Stimulated activated CD8-positive, alpha-beta memory T cell treated with anti-CD3 and anti-CD28 coated beads, Interleukin-2, amount 100 ng/mL, for 1 hour (primary cell): ENCODE measurements at regions not wholly inside any gene's neighbourhood (a gene's known extent, or its start where the extent isn't known, plus 50 kb on each side); places are given as distances from the start of the nearest gene placed in this dataset.
A peak's percentile ranks its signal among the peaks of the same experiment; 100 is the strongest.

Experiments used
- DNase-seq, 2 donors: peaks; one replicate each; pipeline ENCODE4 v3.0.0-alpha.2; 2020; ENCODE audit warnings: low read depth in 2 of 2

GRCh38 chr22:49056301-49056700, 771.4 kb downstream of the BRD1 start:
- no peak for DNase-seq

GRCh38 chr22:49055406-49055805, 772.3 kb downstream of the BRD1 start:
- no peak for DNase-seq

GRCh38 chr22:49053578-49053977, 774.1 kb downstream of the BRD1 start:
- DNase-seq, result no peak

GRCh38 chr22:49052560-49052959, 775.1 kb downstream of the BRD1 start:
- DNase-seq, result no peak

- DNase-seq, result peak in 1 of 2 donors; percentile 20
Observed at GRCh38 chr22:49052023-49052538, 775.6 kb downstream of the BRD1 start.

- DNase-seq, result no peak
Observed at GRCh38 chr22:49051491-49052022, 776.1 kb downstream of the BRD1 start.

- no peak for DNase-seq
Observed at GRCh38 chr22:49049691-49050090, 778.0 kb downstream of the BRD1 start.

- no peak for DNase-seq
Observed at GRCh38 chr22:49048591-49048990, 779.1 kb downstream of the BRD1 start.

GRCh38 chr22:49047447-49047846, 780.2 kb downstream of the BRD1 start:
- no peak for DNase-seq

GRCh38 chr22:49046546-49047361, 780.9 kb downstream of the BRD1 start:
- DNase-seq, result no peak

- DNase-seq, result no peak
Observed at GRCh38 chr22:49046000-49046545, 781.6 kb downstream of the BRD1 start.

- DNase-seq, result no peak
Observed at GRCh38 chr22:49045276-49045675, 782.4 kb downstream of the BRD1 start.

GRCh38 chr22:49044776-49045175, 782.9 kb downstream of the BRD1 start:
- DNase-seq, result no peak

GRCh38 chr22:49044091-49044490, 783.6 kb downstream of the BRD1 start:
- DNase-seq, result no peak

GRCh38 chr22:49042877-49043859, 784.5 kb downstream of the BRD1 start:
- DNase-seq, result no peak

GRCh38 chr22:49042066-49042465, 785.6 kb downstream of the BRD1 start:
- no peak for DNase-seq

- DNase-seq, result no peak
Observed at GRCh38 chr22:49040754-49041467, 786.8 kb downstream of the BRD1 start.

- no peak for DNase-seq
Observed at GRCh38 chr22:49040111-49040510, 787.6 kb downstream of the BRD1 start.

GRCh38 chr22:49039625-49040024, 788.0 kb downstream of the BRD1 start:
- DNase-seq, result no peak

- DNase-seq, result no peak
Observed at GRCh38 chr22:49037701-49038245, 789.9 kb downstream of the BRD1 start.

- no peak for DNase-seq
Observed at GRCh38 chr22:49036513-49036912, 791.2 kb downstream of the BRD1 start.
